22Rv1 (cell line): ENCODE measurements at regions not wholly inside any gene's neighbourhood (a gene's known extent, or its start where the extent isn't known, plus 50 kb on each side); places are given as distances from the start of the nearest gene placed in this dataset.

Experiments used
- CTCF ChIP-seq: fragments of 450-650 bp; IDR thresholded peaks from 2 replicates; pipeline ENCODE4 v1.5.1; 2017; ENCODE audit warnings: mild to moderate bottlenecking
- ZFX ChIP-seq: fragments of 450-650 bp; IDR thresholded peaks from 2 replicates; pipeline ENCODE4 v1.6.1; 2017; ENCODE audit warnings: antibody characterized with exemption, borderline replicate concordance

DNA sequence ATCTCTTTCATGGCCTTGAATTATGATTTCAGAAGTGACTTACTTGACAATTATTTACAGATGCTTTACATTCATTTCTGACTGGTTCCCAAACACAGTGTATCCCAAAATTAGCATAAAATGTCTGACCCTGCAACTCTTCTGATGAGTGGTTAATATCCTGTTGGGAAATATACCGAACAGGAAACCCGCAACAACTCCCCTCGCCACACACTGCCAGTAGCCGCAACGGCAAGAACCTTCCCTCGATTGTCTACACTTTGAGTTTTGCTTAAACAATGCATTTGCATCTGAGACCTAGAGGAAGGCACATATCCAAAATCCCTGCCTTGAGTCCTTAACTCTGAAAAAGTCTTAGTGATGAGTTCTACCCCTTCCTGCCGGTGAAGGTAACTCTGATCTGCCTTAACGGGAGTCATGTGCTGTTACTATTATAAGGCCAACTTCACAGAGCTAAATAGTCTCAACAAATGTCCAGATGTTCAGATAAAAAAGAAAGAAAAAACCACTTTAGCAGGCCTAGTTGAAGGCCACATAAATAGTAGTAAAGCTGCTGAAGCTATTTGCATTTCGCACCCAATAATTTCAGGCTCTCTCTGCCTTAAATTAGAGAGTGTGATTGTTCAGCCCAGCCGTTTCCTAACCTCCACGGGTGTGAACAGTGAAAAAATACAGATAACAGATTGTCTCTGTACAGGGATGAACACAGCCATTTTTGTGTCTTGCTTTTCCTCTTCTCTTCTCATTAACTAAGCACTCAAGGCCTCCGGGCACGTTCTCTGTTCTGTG is 321.1 kb downstream of the HS3ST3B1 start:
- TF ChIP-seq CTCF (no peak), ZFX (no peak)
